ENCODE measurements at regions not wholly inside any gene's neighbourhood (a gene's known extent, or its start where the extent isn't known, plus 50 kb on each side); places are given as distances from the start of the nearest gene placed in this dataset.

- no peak for TF ChIP-seq EZH2 (IDR thresholded peaks at IDR 0.05; ENCODE audit: insufficient read depth, low read length)
- TF ChIP-seq CTCF (IDR thresholded peaks at IDR 0.05; ENCODE audit: insufficient read depth, low read depth, low read length) = no peak
These were observed 541.9 kb upstream of the CELF2 start for GRCh38 chr10:10475812-10476211.
